NCI-H2196 (cell line): ENCODE measurements at regions not wholly inside any gene's neighbourhood (a gene's known extent, or its start where the extent isn't known, plus 50 kb on each side); places are given as distances from the start of the nearest gene placed in this dataset.
"Not testable (repeated sequence)": the region's sequence is repeated elsewhere in the genome, so short reads cannot be mapped to it uniquely, and the experiment has no call there.

Experiments
- DNase-seq: peaks from one replicate; lab custom pipeline; 2025; ENCODE audit not compliant: unreplicated experiment; lab: John Stamatoyannopoulos, UW

DNA sequence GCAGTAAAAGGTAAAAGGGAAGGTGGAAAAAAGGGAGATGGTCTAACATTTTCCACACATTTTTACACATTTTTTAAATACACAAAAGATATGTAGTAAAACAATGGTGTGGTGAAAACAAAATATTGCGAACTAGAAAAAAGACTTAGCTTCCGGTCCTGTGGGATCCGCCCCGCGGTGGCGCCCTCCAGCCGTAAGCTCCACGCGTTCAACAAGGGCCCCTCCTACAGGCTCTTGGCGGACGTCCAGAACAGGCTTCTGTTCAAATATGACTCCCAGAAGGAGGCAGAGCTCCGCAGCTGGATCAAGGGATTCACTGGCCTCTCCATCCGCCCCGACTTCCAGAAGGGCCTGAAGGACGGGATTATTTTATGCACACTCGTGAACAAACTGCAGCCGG, 134.1 kb upstream of the TEKT4 start:
- DNase-seq = not testable (repeated sequence)

- not testable (repeated sequence) for DNase-seq
Observed at GRCh38 chr2:94737736-94738342, 133.4 kb upstream of the TEKT4 start.

DNA sequence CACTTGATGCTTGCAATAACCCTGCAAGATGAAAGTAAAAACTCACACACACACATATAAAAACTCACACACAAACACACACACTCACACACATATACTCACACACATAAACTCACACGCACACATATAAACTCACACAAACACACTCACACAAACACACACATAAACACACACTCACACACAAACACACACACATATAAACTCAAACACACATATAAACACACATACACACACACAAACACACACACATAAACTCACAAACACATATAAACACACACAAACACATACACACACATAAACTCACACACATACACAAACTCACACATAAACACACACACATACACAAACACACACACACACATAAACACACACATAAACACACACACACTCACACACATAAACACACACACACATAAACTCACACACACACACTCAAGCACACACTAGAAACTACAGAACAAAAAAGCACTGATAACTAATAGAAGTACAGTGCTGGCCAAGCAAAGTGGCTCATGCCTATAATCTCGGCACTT, 117.7 kb upstream of the TEKT4 start:
- no peak for DNase-seq

GRCh38 chr2:94758546-94758945, 112.7 kb upstream of the TEKT4 start:
- no peak for DNase-seq

- DNase-seq = no peak
Observed at GRCh38 chr2:94759211-94759610, 112.0 kb upstream of the TEKT4 start.

DNA sequence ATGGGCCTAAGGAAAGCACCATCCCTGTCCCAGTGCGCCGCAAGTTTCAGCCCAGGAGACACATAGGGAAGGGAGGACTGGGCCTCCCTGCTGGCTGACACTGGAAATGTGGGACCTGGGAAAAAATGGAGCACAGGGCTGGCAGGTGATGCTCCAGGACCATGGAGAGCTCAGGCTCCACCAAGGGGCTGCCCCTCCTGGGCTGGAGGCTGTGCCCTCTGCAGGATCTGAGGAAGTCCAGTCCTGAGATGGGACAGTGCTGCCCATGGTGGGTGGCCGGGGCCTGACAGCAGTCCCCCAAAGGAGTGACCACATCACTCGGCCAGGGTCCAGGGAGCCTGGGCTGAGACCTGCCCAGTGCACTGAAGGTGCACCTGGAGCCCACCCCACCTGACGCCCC, 108.6 kb upstream of the TEKT4 start:
- no peak for DNase-seq

- no peak for DNase-seq
Observed at GRCh38 chr2:94763318-94763717, 107.9 kb upstream of the TEKT4 start.

GRCh38 chr2:94764331-94764730, 106.9 kb upstream of the TEKT4 start:
- not testable (repeated sequence) for DNase-seq

GRCh38 chr2:94767336-94767735, 103.9 kb upstream of the TEKT4 start:
- DNase-seq = no peak

DNA sequence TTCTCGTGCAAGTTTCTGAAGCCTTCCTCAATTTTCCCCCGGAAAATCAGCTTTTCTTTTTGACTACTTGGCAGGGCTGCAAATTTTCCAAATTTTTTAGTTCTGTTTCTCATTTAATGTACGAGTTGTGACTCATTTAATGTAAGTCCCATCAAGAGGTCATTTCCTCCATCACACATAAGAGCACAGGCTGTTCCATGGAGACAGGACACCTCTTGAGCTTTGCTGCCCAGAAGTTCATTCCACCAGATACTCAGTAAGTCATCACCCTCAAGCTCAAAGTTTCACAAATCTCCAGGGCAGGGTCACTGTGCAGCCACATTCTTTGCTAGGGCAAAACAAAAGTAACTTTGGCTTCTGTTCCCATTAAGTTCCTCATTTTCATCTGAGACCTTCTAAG, 101.5 kb upstream of the TEKT4 start:
- DNase-seq = no peak

DNA sequence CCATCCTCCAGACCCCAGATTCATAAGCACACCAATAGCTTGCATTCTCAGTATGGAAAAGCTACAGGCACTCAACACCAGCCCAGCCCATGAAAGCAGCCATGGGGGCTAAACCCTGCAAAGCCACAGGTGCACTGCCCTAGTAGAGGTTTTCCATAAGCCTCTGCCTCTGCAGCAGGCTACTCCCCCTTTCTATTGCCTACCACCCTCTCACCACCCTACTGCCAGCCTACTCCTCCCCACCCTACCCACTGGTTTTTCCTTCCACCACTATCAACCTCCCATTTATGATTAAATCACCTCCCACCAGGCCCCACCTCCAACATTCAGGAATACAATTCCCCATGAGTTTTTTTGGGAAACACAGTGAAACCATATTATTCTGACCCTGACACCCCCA, 96.4 kb upstream of the TEKT4 start:
- no peak for DNase-seq

GRCh38 chr2:94776036-94776435, 95.2 kb upstream of the TEKT4 start:
- DNase-seq = no peak

- DNase-seq = not testable (repeated sequence)
Observed at GRCh38 chr2:94785105-94785504, 86.1 kb upstream of the TEKT4 start.

- DNase-seq = not testable (repeated sequence)
Observed at GRCh38 chr2:94786424-94786823, 84.8 kb upstream of the TEKT4 start.

DNA sequence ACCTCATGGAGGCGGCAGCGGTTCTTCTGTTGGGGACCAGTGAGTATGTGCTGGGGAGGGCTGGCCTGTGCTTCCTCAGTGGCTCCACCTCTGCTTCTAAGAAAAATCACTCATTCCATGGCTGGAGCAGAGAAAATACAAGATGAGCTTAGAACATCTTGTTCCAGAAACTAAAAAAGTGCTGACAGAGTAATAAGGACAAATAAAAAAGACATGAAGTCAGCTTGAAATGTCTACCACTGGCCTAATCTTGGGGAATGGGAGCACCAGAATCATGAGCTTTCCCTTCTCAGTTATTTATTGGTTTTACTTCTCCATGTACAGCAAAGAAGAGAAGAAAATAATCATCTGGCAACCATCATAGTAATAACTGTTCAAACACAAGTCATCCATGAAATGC, 81.1 kb upstream of the TEKT4 start:
- DNase-seq = not testable (repeated sequence)

DNA sequence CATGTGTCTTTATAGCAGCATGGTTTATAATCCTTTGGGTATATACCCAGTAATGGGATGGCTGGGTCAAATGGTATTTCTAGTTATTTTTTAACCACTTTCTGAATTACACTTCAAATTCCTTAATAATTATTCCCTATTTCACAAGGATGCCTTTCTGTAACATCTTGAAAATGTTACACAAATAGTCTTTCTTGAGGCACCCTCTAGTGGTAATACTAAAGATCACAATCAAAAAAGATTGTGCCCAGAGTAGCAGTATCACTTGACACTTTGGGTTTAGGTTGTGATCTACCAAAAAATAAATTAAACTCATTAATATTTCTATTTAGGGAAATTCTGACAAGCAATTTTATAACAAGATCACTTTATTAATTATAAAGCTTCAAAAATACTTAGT, 74.0 kb upstream of the TEKT4 start:
- not testable (repeated sequence) for DNase-seq
